ENCODE measurements at regions not wholly inside any gene's neighbourhood (a gene's known extent, or its start where the extent isn't known, plus 50 kb on each side); places are given as distances from the start of the nearest gene placed in this dataset.

DNA sequence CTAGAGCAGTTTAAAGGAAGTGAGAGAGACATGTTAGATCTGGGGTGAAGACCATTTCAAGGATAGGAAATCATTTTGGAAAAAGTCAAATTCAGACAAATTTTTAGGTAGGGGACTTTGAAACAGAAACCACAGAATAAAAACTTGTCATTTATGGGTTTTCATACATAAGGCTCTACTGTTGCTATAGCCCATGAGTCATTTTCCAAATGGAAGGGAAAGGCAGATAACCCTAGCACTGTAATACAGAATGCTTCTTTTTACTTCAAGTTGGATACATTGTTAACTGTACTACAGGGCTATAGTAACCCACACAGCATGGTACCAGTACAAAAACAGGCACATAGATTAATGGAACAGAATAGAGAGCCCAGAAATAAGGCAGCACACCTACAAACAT lies 455.4 kb downstream of the EBF1 start:
- DNase-seq (ENCODE audit: low read depth) = no peak
- in situ Hi-C loops (cut with HindIII; ENCODE audit: low pct_unique_long_range_greater_than_20kb, low sequenced_read_pairs) = no loop called here

DNA sequence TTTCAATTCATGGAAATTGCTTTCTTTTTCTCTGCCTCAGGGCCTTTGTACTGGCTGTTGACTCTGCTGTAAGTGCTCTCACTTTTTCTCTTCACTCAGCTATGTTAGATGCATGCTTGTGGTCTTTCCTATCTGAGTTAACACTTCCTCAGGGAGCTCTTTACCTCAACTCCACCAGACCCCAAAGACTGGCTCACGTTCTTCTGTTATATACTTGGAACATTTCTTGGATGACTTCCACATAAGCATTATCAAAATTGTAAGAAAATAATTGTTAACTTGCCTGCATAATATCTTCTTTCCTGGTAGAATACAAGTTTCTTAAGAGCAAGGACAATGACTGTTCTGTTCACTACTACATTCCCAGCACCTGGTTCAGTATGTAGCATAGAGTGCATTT lies 455.9 kb downstream of the EBF1 start:
- in situ Hi-C loops (cut with HindIII; ENCODE audit: low pct_unique_long_range_greater_than_20kb, low sequenced_read_pairs) = no loop called here
- DNase-seq (ENCODE audit: low read depth) = no peak

DNA sequence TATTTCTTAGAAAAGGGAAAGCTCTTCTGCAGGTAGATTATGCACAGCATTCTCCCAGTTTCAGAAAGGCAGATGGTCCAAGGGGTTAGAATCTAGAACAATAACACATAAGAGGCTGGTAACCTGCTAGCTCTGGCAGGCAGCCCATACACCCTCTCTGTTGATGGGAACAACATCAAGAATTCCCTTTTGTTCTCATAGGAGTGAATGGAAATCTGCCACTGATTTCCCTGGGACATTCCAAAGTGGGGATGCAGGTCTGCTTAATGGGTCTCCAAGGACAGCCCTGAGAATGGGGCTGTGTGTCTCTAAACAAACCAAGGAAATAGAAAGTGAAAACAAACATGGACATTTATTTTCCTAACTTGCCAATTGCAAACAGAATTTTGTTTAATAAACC lies 456.8 kb downstream of the EBF1 start:
- no peak for DNase-seq (ENCODE audit: low read depth)
- in situ Hi-C loops (cut with HindIII; ENCODE audit: low pct_unique_long_range_greater_than_20kb, low sequenced_read_pairs) = no loop called here

DNA sequence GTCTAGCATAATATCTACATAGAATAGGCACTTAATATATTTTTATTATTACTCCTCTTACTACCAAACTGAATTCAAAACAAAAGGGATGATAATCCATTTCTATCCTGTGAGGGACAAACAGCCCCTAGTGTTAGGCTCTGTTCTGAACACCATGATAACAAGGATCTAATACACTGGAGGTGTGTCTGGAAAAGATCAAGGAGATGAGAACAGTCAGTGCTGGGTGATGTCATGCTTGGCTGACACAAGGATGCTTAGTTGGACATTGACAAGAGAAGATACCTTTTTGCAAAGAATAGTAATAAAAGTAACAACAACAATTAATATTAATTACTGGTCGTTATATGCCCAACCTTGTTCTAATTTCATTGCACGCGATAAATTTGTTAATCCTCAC lies 458.7 kb downstream of the EBF1 start:
- DNase-seq (ENCODE audit: low read depth) = no peak
- in situ Hi-C loops (cut with HindIII; ENCODE audit: low pct_unique_long_range_greater_than_20kb, low sequenced_read_pairs) = no loop called here

DNA sequence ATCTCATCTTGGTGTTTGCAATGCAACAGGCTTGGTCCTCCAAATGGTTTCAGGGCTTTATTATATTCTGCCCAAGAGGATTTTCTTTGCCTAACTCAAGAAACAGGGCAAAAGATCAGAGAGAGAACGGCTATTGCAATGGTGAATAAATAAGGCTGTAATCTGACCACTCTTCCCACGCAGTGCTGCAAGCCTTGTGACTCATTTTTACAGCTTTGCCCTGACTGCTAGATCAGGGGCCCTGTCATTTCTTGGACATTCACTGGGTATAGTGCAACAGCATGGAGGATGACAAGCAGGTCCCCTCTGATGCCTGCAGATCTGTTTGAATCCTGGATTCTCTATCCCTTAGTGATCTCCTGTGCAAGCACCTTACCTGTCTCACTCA lies 459.1 kb downstream of the EBF1 start:
- DNase-seq (ENCODE audit: low read depth) = no peak
- in situ Hi-C loops (cut with HindIII; ENCODE audit: low pct_unique_long_range_greater_than_20kb, low sequenced_read_pairs) = no loop called here

DNA sequence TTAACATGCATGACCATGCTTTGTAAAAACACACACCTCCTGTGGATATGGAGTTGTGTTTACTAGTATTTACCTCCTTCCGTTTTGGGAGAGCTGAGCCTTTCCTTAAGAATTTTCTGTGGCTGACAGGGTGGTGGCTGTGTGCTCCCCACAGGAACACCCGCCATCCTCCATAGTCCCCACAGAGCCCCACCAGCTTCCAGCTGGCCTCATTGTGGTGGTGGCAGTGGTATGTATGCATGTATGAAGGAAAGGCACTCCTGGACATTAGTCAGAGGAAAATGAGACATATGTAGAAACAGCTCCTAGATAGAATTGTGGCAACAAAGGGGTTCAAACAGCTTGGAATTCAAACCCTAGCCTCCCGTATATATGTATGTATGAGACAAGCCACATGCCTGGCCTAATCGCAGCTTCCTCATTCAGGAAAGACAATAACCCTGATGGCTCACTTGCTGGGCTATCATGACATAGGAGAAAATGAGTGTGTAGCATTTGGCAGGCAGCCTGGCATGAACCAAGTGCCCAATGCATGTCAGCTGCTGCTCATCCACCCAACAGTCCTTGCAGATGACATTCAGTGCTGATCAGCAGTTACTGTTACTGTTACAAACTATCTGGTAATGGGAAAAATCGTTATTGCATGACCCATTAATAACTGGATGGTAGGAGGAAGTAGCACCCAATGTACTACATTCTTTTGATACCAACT lies 459.7 kb downstream of the EBF1 start:
- in situ Hi-C loops (cut with HindIII; ENCODE audit: low pct_unique_long_range_greater_than_20kb, low sequenced_read_pairs) = no loop called here
- no peak for DNase-seq (ENCODE audit: low read depth)

DNA sequence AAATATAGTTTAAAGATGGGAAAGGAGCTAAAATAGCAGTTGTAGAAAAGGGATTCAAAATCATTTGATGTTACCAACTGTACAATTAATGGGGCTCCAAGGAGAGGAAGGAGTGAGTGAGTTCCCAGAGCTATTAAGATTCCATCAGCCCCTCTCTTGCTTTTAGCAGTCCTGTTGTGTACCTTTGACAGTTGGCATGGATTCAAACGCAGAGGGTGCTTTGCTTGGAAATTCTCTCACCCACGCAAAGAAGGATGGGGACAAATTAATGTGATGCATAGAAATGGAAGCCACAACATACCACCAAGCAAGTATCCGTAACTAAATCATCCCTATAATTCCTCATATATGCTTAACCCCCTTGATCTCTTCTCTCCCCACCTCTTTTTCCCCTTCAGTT lies 461.3 kb downstream of the EBF1 start:
- DNase-seq (ENCODE audit: low read depth) = no peak
- in situ Hi-C loops (cut with HindIII; ENCODE audit: low pct_unique_long_range_greater_than_20kb, low sequenced_read_pairs) = no loop called here

DNA sequence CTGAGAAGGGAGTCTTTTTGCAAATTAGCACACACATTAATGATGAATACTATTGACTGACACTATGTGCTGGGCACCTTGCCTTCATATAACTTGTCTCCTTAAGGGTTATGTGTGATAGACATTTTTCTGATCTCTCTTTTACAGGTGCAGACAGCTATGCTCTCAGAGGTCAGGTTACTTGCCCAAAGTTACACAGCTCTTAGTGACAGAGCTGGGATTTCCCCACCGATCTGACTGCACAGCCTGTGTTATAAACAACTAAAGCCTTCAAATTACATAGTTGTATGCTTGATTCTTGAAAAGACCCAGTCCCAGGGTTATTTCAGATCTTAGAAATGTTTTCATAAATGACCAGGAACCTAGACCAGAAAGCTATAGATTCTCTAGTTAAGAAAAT lies 462.7 kb downstream of the EBF1 start:
- in situ Hi-C loops (cut with HindIII; ENCODE audit: low pct_unique_long_range_greater_than_20kb, low sequenced_read_pairs) = no loop called here
- DNase-seq (ENCODE audit: low read depth) = no peak

DNA sequence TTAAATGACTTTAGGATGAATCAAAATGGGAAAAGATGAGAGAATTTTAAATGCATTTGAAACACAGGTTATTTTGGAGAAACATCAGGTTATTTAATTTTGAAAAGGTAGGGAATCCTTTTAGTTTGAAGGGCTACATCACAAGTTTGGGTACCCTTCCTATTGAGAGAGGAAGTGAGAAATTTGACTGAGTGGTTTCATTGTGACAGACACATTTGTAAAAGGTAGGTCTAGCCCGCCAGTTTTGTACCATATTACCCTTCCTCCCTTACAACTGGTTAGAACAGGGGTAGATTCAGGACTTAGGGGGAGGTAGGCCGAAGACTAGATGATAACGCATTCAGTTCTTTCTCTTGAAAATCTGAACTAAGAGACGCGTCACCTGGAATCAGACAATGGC lies 464.2 kb downstream of the EBF1 start:
- in situ Hi-C loops (cut with HindIII; ENCODE audit: low pct_unique_long_range_greater_than_20kb, low sequenced_read_pairs) = no loop called here
- DNase-seq (ENCODE audit: low read depth) = no peak

DNA sequence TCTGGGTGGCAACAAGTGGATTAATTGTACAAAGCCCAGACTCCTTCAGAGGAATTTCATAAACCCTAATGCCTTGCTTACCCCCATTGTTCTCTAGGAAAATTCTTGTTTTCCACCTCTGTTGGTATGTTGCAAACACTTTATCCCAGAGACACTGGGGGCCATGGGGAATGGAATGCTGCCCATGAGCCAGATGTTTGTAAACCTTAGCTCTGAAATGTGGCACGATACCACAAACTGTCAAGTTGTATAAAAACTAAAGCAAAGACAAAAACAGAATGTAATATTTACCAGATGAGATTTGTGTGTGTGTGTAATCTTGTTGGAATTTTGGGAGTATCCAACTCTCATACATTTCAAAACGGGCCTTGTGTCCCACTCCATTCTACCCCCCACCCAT lies 465.0 kb downstream of the EBF1 start:
- no peak for DNase-seq (ENCODE audit: low read depth)
- in situ Hi-C loops (cut with HindIII; ENCODE audit: low pct_unique_long_range_greater_than_20kb, low sequenced_read_pairs) = no loop called here

DNA sequence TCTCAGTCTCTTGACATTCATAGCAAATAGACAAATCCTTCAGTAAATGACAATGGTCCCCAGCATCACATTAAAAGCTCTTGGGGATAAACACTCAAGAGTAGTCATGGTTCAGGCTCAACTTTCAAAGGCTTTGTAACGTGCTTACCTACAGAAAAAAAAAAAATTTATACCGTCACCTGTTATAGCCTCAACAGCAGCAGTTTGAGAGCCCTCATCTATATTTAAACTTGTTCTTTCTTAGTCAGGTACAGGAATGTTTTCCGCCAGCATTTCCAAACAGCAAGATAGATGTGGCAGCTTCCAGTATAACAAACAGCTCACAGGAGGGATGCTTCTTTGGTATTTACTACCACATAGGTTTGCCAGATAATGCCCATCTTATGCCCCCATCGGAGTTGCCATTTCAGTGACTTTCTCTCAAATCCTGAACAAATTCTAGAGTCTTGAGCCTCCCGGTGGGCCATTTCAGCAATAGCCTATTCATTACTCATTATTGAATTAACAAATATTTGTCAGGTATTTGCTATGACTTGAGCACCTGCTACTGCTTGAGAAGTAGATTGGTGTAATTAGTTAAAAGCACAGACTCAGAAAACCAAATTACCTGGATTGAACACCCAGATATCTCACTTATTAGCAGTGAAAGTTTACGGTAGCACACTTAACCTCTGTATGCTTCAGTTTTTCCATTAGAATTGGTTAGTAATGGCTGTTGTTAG lies 470.0 kb downstream of the EBF1 start:
- no peak for DNase-seq (ENCODE audit: low read depth)
- in situ Hi-C loops (cut with HindIII; ENCODE audit: low pct_unique_long_range_greater_than_20kb, low sequenced_read_pairs) = no loop called here

DNA sequence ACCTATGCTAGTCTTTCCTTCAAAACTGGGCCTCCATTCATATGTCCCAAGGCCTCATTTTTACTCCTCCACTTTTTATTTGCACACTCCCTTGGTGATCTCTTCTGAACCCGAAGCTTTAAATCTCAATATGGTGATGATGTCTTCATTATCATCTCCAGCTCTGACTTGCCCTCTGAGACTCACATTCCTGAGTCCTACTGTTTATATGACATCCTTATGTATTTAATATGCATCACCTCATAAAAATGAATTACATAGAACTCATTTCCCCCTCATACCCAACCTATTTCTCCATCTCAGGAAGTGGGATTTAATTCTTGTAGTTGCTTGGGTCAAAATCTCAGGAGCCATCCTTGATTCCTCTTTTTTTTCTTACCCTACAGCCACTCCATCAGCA lies 473.0 kb downstream of the EBF1 start:
- DNase-seq (ENCODE audit: low read depth) = no peak
- in situ Hi-C loops (cut with HindIII; ENCODE audit: low pct_unique_long_range_greater_than_20kb, low sequenced_read_pairs) = no loop called here

DNA sequence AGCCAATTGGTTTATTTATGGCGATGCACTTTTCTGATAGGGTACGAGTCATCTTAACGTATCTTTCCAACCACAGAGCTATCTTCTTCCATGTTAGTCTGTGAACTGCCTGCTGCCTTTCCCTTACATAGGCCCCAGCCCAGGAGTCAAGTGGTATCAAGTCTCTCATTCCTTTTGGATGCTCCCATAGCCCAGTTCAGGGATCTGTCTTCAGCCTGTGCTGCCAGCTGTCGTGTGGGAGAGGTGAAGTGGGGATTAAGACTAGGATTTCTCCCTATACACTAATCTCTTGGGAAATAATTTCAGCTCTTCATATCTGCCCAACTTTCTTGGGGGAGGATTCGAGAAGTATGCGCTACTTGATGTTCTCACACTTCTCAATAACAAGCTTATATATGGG lies 475.7 kb downstream of the EBF1 start:
- no peak for DNase-seq (ENCODE audit: low read depth)

DNA sequence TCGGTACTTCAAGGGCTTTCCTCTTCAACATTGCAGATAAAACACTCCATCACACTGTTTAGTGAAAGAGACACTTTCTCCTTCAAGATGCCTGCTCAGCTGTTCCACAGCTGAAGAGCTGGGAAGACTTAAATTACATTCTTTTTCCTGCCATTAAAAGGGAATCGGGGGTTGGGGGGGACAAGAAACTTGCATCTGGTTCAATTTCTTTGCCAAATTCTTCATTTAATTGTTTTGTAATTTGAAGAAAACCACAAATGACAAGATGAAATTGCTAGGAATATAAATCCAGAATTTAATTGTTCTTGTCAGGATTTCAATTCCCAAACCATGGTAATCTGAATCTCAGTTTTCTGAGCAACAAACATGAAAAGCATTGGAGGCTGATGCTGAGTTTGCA lies 478.3 kb downstream of the EBF1 start:
- no peak for DNase-seq (ENCODE audit: low read depth)
- in situ Hi-C loops (cut with HindIII; ENCODE audit: low pct_unique_long_range_greater_than_20kb, low sequenced_read_pairs) = no loop called here

More for the DNA sequence above, 475.7 kb downstream of the EBF1 start:
- in situ Hi-C loops (cut with HindIII; ENCODE audit: low pct_unique_long_range_greater_than_20kb, low sequenced_read_pairs) = no loop called here

DNA sequence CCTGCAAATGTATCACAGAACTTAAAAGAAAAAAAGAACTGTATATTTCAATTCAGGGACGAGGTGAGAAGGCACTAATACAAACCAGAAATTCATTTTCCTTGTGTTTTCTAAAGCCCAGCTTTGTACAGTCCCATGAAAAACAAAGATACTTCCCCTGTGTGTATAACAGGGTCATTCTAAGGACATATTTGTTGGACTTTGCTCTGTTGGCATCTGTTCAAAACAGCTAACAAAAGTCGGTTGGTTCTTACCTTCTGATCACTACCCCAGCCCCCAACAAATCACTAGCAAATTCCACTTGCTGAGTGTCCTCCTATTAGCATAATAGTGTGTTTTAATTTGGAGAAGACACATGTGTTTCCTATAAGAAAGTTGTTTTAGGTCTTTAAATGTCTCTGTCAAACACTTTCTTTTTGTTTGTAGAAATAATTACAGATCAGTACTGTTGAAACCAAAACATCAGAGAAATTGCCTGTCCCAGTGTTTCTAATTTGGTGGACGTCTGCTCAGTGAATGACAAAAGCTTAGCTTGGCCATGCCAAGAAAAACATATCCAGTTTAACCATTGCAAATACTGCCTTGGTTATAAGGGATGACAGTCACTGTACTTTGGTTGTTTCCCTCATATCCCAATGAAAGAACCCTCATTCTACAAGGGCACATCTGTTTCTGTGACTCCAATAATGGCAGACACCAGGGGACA lies 480.5 kb downstream of the EBF1 start:
- in situ Hi-C loops (cut with HindIII; ENCODE audit: low pct_unique_long_range_greater_than_20kb, low sequenced_read_pairs) = no loop called here
- no peak for DNase-seq (ENCODE audit: low read depth)

DNA sequence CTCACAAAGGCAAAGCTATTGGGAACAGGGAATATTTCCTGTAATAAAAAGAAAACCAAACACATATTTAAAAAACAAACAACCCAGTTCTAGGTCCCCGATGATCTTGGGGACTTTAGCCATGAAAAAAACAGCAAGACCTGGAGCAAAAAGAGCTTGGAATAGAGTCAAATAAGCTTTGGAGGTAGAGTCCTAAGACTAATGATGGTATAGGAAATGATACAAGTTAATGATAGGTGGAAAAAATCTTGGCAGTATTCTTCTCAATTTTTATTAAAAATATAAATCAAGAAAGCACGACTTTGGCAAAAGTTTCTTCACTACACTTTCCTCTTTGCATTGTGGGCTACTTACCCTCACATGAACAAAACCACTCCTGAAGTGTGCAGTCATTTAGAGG lies 481.5 kb downstream of the EBF1 start:
- in situ Hi-C loops (cut with HindIII; ENCODE audit: low pct_unique_long_range_greater_than_20kb, low sequenced_read_pairs) = no loop called here
- DNase-seq (ENCODE audit: low read depth) = no peak

DNA sequence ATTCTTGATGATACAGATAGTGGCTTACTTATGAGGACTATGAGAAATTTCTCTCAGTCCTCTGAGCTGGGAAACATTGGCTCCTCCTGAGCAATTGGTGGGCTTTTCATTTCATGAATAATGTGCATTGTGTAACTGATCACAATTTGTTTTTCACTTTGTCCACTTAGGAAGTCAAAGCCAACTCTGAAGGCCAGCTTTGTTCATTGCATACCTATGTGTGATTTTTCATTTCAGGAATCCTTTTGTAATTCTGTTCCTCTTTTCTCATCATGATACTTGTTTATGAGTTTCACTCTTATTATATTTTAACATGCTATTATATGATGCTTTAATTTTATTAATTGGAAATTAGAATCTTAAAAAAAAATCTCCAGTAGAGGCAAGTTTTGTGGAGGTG lies 483.0 kb downstream of the EBF1 start:
- DNase-seq (ENCODE audit: low read depth) = no peak
- in situ Hi-C loops (cut with HindIII; ENCODE audit: low pct_unique_long_range_greater_than_20kb, low sequenced_read_pairs) = no loop called here

DNA sequence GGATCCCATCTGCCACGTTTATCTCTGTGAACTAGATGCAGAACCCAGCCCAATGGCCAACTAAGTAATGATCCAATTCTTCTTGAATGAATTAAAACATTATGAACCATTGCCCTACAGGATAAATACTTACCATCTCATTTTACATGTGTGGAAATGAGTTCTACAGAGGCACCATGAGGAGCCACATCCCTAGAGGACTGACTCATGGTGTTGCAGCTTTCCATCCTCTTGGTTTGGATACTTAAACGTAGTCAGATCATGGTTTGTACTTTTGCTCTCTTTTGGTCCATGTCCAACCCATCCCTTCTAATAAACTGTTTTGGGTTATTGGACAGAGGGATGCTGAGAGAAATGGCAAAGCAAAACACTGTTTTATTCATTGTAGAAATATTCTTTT lies 484.8 kb downstream of the EBF1 start:
- no peak for DNase-seq (ENCODE audit: low read depth)
- in situ Hi-C loops (cut with HindIII; ENCODE audit: low pct_unique_long_range_greater_than_20kb, low sequenced_read_pairs) = no loop called here

DNA sequence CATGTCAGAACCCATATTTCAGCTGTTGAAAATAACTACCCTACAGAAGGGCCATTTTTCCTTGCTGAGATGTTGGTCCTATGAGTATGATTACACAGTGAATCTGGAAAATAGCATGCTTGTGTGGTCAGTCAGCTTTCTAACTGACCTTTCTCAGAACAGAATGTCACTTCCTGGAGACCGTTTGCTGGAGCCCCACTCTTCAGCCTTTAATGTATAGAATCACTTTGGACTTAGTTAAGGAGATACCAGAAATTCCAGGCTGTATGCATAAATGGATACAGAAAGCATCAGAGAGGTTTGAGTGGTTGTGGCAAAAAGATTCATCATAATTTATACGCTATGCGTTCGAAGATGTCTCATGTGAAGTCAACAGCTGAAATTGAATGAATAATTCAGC lies 488.1 kb downstream of the EBF1 start:
- in situ Hi-C loops (cut with HindIII; ENCODE audit: low pct_unique_long_range_greater_than_20kb, low sequenced_read_pairs) = no loop called here
- DNase-seq (ENCODE audit: low read depth) = no peak

DNA sequence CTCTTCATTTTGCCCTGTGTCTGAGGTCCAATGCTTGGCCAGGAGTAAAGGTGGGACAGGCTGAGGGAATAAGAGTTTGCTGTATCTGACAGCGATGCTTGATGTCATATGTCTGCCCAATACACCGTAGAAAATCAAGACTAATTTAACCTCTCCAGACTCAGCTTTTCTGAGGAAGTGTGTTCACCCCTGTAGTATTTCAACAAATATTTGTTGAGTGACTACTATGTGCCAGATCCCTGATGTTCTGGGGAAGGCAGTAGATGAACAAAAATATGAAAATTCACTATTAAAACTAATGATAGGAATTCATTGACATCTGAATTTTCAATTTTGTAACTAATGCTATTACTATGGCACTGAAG lies 489.7 kb downstream of the EBF1 start:
- in situ Hi-C loops (cut with HindIII; ENCODE audit: low pct_unique_long_range_greater_than_20kb, low sequenced_read_pairs) = no loop called here
- no peak for DNase-seq (ENCODE audit: low read depth)
